ENCODE measurements at regions not wholly inside any gene's neighbourhood (a gene's known extent, or its start where the extent isn't known, plus 50 kb on each side); places are given as distances from the start of the nearest gene placed in this dataset.

DNA sequence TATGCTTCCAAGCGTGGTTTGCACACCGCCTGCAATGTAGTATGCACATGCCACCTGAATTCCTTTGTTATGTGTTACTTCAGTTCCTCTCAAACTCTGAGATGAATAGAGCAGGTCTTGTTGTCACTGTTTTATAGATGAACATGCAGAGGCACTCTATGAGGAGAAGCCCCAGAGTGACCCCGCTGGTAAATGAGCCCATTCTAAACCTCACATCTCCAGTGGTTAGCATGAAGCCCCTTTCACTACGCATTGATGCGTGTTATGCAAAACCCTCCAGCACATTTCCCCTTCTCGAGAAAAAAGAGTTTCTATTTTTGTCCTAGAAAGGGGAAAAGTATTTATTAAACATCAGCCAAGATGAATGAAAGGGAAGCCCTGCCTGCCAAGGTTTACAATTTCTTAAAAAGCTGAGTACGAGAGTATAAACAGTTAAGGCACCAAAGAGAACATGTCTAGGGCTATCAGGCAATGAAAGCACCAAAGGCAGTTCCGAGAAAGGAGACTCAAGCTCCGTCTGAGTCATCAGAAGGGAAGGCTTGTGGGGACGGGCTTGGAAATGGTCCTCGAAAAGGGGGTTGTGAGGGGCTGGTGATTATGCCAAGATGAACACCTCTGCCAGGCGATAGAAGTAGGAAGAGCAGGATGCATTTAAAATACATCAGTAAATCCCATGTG is 58.7 kb upstream of the PFKP start:
- no peaks in the 10 kb centered on the region for H3K36me3 ChIP-seq (ENCODE audit: insufficient read depth, low read length)
- no peak overlapping the region for H3K27ac ChIP-seq (ENCODE audit: low read depth in 1 of 2, low read length in 2 of 2)
- ChIA-PET CTCF (no interaction called here), POLR2A (no interaction called here)
- Mint-ChIP-seq H3K4me1 (ENCODE audit: low read depth) (no peaks in the 10 kb centered on the region), H3K4me3 (no peak overlapping the region), H3K9me3 (peaks cover 5% of the 10 kb centered on the region), H3K27ac (no peak overlapping the region), H3K27me3 (peaks cover 59% of the 10 kb centered on the region), H3K36me3 (ENCODE audit: low read depth) (no peaks in the 10 kb centered on the region)
- DNase-seq = no peak
- ATAC-seq (ENCODE audit: poor library complexity) = no peak
- H3K27me3 ChIP-seq (ENCODE audit: control insufficient read depth in 1 of 2, insufficient read depth in 2 of 2, low read length in 2 of 2) = peaks cover 0 to 6% of the 10 kb centered on the region in 2 experiments
- H3K9me3 ChIP-seq (ENCODE audit: control insufficient read depth in 1 of 2, insufficient read depth in 1 of 2, low read length in 2 of 2) = no peaks in the 10 kb centered on the region
- TF ChIP-seq, protein P1, sequence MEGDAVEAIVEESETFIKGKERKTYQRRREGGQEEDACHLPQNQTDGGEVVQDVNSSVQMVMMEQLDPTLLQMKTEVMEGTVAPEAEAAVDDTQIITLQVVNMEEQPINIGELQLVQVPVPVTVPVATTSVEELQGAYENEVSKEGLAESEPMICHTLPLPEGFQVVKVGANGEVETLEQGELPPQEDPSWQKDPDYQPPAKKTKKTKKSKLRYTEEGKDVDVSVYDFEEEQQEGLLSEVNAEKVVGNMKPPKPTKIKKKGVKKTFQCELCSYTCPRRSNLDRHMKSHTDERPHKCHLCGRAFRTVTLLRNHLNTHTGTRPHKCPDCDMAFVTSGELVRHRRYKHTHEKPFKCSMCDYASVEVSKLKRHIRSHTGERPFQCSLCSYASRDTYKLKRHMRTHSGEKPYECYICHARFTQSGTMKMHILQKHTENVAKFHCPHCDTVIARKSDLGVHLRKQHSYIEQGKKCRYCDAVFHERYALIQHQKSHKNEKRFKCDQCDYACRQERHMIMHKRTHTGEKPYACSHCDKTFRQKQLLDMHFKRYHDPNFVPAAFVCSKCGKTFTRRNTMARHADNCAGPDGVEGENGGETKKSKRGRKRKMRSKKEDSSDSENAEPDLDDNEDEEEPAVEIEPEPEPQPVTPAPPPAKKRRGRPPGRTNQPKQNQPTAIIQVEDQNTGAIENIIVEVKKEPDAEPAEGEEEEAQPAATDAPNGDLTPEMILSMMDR (IDR thresholded peaks at IDR 0.05) = no peak
- no peaks in the 10 kb centered on the region for H3K4me1 ChIP-seq (ENCODE audit: insufficient read depth, low read length)
- H3K4me3 ChIP-seq (ENCODE audit: low read length) = no peak overlapping the region
- intact Hi-C loops (cut with DNase I, micrococcal nuclease) = no loop called here

DNA sequence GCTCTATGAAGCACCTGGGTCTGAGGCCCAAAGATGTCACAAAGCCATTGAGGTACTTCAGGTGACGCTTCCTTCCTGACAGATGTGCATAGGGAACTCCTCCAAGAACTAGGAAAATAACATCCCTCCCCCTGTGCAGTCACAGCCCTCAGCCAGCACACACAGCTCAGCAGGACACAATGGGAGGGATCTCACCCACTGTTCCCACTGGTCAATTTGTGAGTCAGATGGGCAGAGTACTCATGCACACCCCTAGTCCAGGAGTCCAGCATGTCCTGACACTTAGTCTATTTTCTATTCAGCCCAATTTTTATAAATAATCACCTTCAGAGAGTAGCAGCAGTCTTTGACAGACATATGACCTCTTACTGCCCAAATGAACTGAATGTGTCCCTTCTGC is 60.7 kb upstream of the PFKP start:
- no peaks in the 10 kb centered on the region for H3K36me3 ChIP-seq (ENCODE audit: insufficient read depth, low read length)
- no peaks in the 10 kb centered on the region for H3K9me3 Mint-ChIP-seq
- no peak overlapping the region for H3K4me3 ChIP-seq (ENCODE audit: low read length)
- H3K4me1 ChIP-seq (ENCODE audit: insufficient read depth, low read length) = no peaks in the 10 kb centered on the region
- intact Hi-C loops (cut with DNase I, micrococcal nuclease) = no loop called here
- H3K4me3 Mint-ChIP-seq = no peak overlapping the region
- DNase-seq = no peak
- H3K27me3 ChIP-seq (ENCODE audit: control insufficient read depth in 1 of 2, insufficient read depth in 2 of 2, low read length in 2 of 2) = no peaks in the 10 kb centered on the region
- H3K27ac Mint-ChIP-seq = no peak overlapping the region
- H3K27me3 Mint-ChIP-seq = peaks cover 40% of the 10 kb centered on the region
- ChIA-PET POLR2A (no interaction called here), CTCF (no interaction called here)
- no peaks in the 10 kb centered on the region for H3K9me3 ChIP-seq (ENCODE audit: control insufficient read depth in 1 of 2, insufficient read depth in 1 of 2, low read length in 2 of 2)
- no peak for ATAC-seq (ENCODE audit: poor library complexity)
- TF ChIP-seq, protein P1 (IDR thresholded peaks at IDR 0.05) = no peak
- no peaks in the 10 kb centered on the region for H3K4me1 Mint-ChIP-seq (ENCODE audit: low read depth)
- no peaks in the 10 kb centered on the region for H3K36me3 Mint-ChIP-seq (ENCODE audit: low read depth)
- H3K27ac ChIP-seq (ENCODE audit: low read depth in 1 of 2, low read length in 2 of 2) = no peak overlapping the region

DNA sequence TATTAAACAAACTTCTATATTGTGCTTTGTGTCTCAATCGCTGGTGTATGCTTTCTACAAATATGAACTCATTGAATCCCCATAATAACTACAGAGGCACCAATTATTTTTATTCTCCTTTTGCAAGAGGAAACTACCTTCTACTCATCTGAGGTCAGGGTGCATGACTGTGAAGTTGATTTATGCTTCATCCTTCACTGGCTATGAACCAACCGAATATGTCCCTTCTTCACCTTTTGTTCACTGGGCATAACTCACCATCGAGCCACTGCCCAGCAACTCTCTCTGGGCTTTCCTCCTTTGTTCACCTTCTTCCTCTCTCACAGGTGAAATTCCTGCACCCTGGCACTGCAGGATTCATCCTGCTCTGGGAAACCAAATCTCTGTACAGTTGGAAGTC is 61.3 kb upstream of the PFKP start:
- no peak overlapping the region for H3K27ac ChIP-seq (ENCODE audit: low read depth in 1 of 2, low read length in 2 of 2)
- DNase-seq (no peak), ATAC-seq (ENCODE audit: poor library complexity) (no peak)
- H3K27me3 ChIP-seq (ENCODE audit: control insufficient read depth in 1 of 2, insufficient read depth in 2 of 2, low read length in 2 of 2) = no peaks in the 10 kb centered on the region
- ChIA-PET CTCF (no interaction called here), POLR2A (no interaction called here)
- no peaks in the 10 kb centered on the region for H3K36me3 Mint-ChIP-seq (ENCODE audit: low read depth)
- H3K9me3 ChIP-seq (ENCODE audit: control insufficient read depth in 1 of 2, insufficient read depth in 1 of 2, low read length in 2 of 2) = no peaks in the 10 kb centered on the region
- intact Hi-C loops (cut with DNase I, micrococcal nuclease) = no loop called here
- no peak overlapping the region for H3K4me3 ChIP-seq (ENCODE audit: low read length)
- no peaks in the 10 kb centered on the region for H3K9me3 Mint-ChIP-seq
- no peaks in the 10 kb centered on the region for H3K36me3 ChIP-seq (ENCODE audit: insufficient read depth, low read length)
- H3K27ac Mint-ChIP-seq = no peak overlapping the region
- TF ChIP-seq, protein P1 (IDR thresholded peaks at IDR 0.05) = no peak
- no peaks in the 10 kb centered on the region for H3K4me1 ChIP-seq (ENCODE audit: insufficient read depth, low read length)
- no peaks in the 10 kb centered on the region for H3K4me1 Mint-ChIP-seq (ENCODE audit: low read depth)
- no peak overlapping the region for H3K4me3 Mint-ChIP-seq
- H3K27me3 Mint-ChIP-seq = peaks cover 37% of the 10 kb centered on the region
